KBM-7 (cell line): ENCODE measurements at regions not wholly inside any gene's neighbourhood (a gene's known extent, or its start where the extent isn't known, plus 50 kb on each side); places are given as distances from the start of the nearest gene placed in this dataset.

Source experiments
- DNase-seq: peaks from one replicate; pipeline ENCODE4 v3.0.0-alpha.2; 2015
- in situ Hi-C: fragments of 300-500 bp; cut with MboI; formaldehyde crosslinking; loops from 2 replicates; pipeline ENCODE4 v1.14.3; 2020; ENCODE audit warnings: low sequenced_read_pairs, low pct_unique_long_range_greater_than_20kb, mixed read lengths

DNA sequence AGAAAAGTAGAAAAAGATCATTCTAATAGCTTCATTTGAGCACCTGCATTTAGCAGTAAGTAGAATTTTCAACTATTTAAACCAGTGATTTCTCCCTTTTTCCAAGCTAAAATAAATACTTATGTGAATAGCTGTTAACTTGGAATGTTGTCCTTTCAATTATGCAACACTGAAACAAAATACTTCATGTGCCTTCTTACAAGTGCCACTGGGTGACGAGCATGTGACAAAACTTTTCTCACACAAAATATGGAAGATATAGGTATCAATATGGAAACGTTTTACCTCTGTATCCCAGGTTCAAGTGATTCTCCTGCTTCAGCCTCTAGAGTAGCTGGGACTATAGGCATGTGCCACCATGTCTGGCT, 708.3 kb downstream of the STIM2 start:
- no peak for DNase-seq
- in situ Hi-C loops, result no loop called here

- DNase-seq, result no peak
- in situ Hi-C loops, result no loop called here
These were observed 714.1 kb downstream of the STIM2 start for GRCh38 chr4:27574743-27575142.

DNA sequence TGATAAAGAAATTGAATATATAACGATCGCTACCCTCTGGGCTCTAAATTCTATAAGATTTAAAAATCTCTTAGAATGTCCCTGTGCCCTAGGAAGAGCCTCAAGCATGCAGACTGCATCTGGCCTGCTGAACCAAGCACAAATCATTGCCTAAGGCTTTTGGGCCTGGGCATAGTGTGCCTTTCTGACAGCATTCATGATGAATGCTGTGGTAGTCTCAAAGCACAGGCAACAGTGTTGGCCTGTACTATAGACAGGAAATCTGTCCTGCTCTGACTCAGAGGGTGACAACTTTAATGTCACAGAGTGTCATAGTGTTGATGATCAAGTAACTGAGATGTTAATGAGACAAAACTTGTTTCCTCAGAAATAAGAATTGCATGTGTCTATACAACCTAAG, 717.3 kb downstream of the STIM2 start:
- in situ Hi-C loops, result no loop called here

GRCh38 chr4:27592738-27593137, 732.1 kb downstream of the STIM2 start:
- in situ Hi-C loops, result no loop called here
- no peak for DNase-seq

More for the DNA sequence above, 717.3 kb downstream of the STIM2 start:
- no peak for DNase-seq

GRCh38 chr4:27594922-27595321, 734.3 kb downstream of the STIM2 start:
- in situ Hi-C loops, result no loop called here
- DNase-seq, result no peak

- in situ Hi-C loops, result no loop called here
- no peak for DNase-seq
These were observed 735.1 kb downstream of the STIM2 start for GRCh38 chr4:27595571-27596360.

GRCh38 chr4:27602172-27602571, 741.5 kb downstream of the STIM2 start:
- DNase-seq, result no peak
- in situ Hi-C loops, result no loop called here

GRCh38 chr4:27604692-27605091, 744.1 kb downstream of the STIM2 start:
- no peak for DNase-seq
- in situ Hi-C loops, result no loop called here

GRCh38 chr4:27616166-27616565, 755.5 kb downstream of the STIM2 start:
- in situ Hi-C loops, result no loop called here
- no peak for DNase-seq

DNA sequence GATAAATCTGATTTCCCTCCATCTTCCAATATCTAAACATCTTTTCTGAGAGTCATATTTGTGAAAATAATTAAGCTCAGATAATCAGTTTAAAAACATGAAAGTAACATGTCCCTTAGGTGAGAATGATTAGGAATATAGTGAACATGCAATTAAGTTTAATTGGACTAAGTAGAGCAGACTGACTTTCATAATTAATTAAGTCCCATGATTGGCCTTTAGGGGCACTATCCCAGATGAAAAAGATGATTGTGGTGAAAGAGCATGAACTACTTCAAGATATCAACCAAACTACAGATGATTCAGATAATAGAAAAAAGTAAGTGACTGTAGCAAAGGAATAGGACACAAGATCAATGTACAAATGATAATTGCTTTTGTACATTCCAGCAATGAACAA, 758.8 kb downstream of the STIM2 start:
- DNase-seq, result no peak
- in situ Hi-C loops, result no loop called here

- DNase-seq, result no peak
These were observed 760.2 kb downstream of the STIM2 start for GRCh38 chr4:27620886-27621285.

GRCh38 chr4:27624749-27625148, 764.1 kb downstream of the STIM2 start:
- DNase-seq, result no peak
- in situ Hi-C loops, result no loop called here

More at GRCh38 chr4:27620886-27621285, 760.2 kb downstream of the STIM2 start:
- in situ Hi-C loops, result no loop called here

GRCh38 chr4:27628609-27629008, 768.0 kb downstream of the STIM2 start:
- no peak for DNase-seq
- in situ Hi-C loops, result no loop called here

GRCh38 chr4:27629532-27630225, 769.0 kb downstream of the STIM2 start:
- DNase-seq, result no peak
- in situ Hi-C loops, result no loop called here

GRCh38 chr4:27635936-27636913, 775.6 kb downstream of the STIM2 start:
- in situ Hi-C loops, result no loop called here
- no peak for DNase-seq

- no peak for DNase-seq
- in situ Hi-C loops, result no loop called here
These were observed 777.7 kb downstream of the STIM2 start for GRCh38 chr4:27638163-27638915.

- in situ Hi-C loops, result no loop called here
- no peak for DNase-seq
These were observed 782.5 kb downstream of the STIM2 start for GRCh38 chr4:27643101-27643500.

- in situ Hi-C loops, result no loop called here
- no peak for DNase-seq
These were observed 787.8 kb downstream of the STIM2 start for GRCh38 chr4:27648416-27648815.

- no peak for DNase-seq
- in situ Hi-C loops, result no loop called here
These were observed 801.8 kb downstream of the STIM2 start for GRCh38 chr4:27662426-27662825.
